GM18511 (cell line): ENCODE measurements at regions not wholly inside any gene's neighbourhood (a gene's known extent, or its start where the extent isn't known, plus 50 kb on each side); places are given as distances from the start of the nearest gene placed in this dataset.

Source experiments
- ATAC-seq: cut with Tn5 transposase; IDR thresholded peaks from one replicate; pipeline ENCODE4 v1.9.1; 2021; ENCODE audit warnings: mild to moderate bottlenecking, moderate library complexity; ENCODE audit not compliant: unreplicated experiment

- no peak for ATAC-seq
Observed at GRCh38 chr3:110181226-110181625, 843.9 kb upstream of the DPPA4 start.

DNA sequence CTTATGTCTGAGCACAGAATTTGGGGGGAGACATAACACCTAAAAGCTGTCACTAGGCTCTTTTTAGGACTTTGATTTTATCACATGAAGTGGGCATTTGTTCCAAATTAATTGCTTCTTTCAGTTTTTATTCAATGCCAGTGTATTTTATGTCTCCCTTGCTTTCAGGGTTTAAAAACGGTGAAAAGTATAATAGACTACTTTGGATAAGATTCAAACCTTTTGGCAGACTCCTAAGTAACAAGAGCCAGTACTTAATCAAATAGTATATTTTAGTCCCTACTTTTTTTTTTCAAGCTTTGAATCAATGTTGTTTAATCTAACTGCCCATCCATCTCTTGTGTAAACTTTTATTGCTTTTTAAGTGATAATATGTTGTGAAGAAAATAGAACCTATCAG, 847.2 kb upstream of the DPPA4 start:
- ATAC-seq: no peak

- ATAC-seq: no peak
Observed at GRCh38 chr3:110193074-110193473, 855.7 kb upstream of the DPPA4 start.

DNA sequence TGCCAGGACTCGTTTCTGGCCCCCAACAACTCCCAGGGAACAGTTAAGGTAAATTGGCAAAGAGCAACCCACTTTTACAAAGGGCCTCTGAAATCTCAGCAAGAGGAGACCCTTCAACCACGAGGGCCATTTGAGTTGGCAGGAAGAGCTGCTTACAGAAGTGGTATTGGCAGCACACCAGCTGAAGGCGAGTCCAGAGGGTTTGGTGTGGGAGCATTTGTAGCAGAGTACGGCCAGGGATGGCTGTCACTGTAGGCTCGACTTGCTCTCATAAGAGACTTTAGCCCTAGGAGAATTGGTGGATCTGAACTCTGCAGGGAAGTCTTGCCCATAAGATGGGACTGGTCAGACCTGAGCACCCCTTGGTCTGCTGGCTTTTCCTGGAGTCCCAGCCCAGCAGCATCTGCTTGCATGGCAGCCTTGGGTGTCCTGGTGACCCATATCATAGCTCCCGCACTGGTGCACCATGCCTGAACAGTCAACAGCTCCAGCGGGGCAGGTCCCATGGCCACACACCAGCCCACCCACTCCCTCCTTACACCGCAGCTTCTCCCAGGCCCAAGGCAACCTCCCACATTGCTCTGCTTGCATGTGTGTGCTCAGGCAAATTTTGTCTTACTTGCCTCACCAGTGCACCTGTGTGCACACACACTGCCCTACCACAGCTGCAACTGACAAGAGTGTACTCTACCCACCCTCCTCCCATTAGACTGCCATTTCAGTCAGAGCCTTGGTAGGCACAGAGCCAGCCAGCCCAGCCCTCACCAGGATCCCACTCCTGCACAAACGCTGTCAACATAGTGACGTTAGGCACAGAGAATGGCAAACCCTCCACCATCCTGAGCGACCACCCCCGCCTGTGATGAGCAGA, 861.6 kb upstream of the DPPA4 start:
- no peak for ATAC-seq

DNA sequence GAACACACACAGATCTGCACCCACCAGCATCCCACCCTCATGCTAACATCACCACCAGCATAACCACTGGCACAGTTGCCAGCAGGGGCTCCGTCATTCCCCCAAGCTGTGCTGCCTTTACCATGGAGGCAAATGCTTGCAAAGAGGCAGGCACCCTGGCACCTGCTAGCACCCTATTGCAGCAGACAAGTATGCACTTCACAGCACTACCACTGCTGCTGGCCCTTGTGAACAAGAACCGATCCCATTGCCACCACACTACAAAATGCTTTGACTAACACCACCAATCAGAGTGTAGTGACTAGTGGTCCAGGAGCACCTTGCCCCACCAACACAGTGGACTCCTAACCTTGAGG, 862.2 kb upstream of the DPPA4 start:
- ATAC-seq: no peak

DNA sequence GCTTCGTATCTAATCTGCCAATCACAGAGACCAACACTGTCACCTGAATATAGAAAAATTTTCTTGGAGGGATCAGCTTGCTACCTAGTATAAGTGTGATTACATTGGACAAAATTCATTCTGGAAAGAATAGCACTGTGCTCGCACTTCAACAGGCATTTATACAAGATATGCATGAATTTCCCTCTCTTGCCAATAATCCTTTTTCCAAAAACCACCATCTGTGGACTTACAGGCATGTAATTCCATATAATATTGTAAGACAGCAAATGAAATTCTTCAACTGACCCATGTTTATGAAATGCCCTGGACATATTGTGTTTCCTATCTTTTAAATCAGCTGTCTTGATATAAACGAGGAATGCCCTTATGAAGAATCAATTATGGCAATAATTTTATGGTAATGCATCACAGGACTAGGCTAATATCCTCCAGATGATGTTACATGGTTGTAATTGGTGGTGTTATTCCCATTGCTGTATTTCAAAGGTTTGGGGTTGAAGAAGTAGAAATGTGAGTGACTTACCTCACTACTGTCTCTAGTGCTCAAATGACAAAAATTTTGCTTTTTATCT, 861.4 kb upstream of the NECTIN3 start:
- no peak for ATAC-seq

DNA sequence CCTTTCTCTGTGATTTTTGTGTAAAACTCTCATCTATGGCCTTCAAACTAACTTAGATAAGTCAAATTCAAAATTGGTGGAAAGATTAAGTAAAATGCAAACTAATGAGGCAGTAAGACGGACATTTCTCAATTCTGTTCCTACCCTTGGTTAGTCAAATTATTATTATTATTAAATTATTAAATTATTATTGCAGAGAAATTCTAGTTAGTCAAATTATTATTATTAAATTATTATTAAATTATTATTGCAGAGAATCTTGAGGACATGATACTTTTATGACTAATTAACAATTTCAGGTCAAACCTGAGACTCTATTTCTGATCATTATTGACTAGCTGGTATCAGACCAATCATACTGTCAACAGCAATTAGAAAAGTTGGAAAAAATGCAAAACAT, 845.0 kb upstream of the NECTIN3 start:
- ATAC-seq: no peak

- ATAC-seq: no peak
Observed at GRCh38 chr3:110227991-110228390, 843.6 kb upstream of the NECTIN3 start.

DNA sequence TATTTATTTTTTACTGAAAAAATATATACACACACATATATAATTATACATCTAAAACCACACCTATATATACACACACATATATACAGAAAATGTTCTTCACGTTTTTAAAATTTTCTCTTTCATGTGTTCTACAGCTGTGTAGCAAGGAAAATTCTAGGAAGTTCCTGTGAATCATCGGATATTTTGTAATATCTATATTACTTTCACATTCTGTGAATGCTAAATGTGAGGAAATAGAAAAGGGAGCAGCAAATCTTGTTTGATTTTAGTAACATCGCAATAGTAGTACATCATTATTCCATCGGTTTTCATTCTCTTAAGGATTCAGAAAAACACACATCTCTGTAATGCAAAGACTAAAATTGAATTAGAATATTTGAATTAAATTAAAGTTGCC, 836.8 kb upstream of the NECTIN3 start:
- no peak for ATAC-seq

GRCh38 chr3:110236976-110237610, 834.5 kb upstream of the NECTIN3 start:
- ATAC-seq: no peak

DNA sequence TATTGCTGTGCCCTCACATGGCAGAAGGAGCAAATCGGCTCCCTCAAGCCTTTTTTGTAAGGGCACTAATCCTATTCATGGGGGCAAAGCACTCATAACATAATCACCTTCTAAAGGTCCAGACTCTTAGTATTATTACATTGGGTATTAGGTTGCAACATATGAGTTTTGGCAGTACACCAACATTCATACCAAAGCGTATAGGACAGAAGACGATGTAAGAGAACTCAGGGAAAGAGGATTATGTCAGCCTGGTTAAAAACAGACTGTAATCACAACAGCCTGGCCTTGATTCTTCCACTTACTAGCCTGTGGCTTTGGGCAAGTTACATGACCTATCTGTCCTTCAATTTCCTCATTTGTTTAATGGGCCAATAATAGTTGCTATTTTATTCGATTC, 828.5 kb upstream of the NECTIN3 start:
- no peak for ATAC-seq

DNA sequence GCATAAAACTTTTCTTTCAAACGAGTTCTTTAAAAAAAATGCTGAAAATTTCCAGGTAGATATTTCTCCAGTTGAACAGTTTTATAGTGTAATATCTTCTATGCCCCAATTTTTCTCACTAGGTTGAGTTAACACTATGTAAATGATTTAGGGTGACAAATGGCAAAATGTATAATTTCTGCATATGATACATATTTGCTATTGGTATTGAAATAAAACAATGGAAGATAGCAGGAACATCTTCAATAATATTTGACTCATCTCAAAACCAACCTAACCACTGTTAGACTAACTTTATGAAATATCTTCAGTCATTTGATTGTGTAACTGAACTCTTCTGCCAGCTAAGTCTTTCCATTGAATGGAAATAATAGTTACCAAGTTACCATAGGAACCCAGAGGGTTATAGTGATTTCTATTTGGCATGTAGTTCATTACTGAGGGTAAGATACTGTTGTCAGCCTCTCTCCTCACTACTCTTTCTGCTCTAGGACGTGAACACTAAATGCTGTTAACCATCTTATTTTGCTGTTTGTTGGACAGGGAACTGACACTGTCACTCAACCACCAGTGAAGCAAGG, 824.7 kb upstream of the NECTIN3 start:
- ATAC-seq: no peak

DNA sequence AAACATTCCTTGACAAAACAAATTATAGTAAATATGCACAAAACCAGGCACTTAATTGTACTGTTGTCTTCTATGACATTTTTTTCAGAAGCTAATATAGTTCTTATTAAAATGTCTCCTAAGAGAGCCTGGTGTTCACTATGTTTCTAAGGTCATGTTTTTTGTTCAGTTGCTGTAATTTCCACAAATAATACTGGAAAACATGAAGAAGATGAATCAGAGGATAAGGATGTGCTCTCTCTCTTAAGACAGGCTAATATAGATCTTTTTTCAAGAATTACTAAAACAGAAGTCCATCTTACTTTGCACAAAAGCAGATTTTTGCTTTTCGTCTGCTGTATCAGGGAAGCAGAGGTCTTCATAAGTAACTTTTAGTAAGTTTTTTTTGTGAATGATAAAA, 823.0 kb upstream of the NECTIN3 start:
- ATAC-seq: no peak

- no peak for ATAC-seq
Observed at GRCh38 chr3:110253794-110254193, 817.8 kb upstream of the NECTIN3 start.

- no peak for ATAC-seq
Observed at GRCh38 chr3:110254591-110254990, 817.0 kb upstream of the NECTIN3 start.

DNA sequence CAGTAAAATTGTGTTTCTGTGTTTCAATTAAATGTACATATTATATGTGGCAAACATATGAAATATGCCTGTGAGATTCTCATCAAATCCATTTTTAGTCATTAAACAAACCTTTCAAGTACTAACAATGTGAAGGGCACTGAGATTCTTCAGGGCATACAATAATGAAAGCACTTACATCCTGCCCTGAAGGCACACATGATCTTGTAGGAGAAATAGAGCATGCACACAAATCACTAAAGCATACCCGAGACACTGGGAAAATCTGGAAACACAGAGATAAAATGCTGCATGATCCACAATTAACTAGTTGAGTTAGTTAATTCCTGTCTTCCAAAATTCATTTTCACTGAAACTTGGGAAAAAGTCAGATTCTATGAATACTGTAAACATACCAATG, 810.5 kb upstream of the NECTIN3 start:
- ATAC-seq: no peak

DNA sequence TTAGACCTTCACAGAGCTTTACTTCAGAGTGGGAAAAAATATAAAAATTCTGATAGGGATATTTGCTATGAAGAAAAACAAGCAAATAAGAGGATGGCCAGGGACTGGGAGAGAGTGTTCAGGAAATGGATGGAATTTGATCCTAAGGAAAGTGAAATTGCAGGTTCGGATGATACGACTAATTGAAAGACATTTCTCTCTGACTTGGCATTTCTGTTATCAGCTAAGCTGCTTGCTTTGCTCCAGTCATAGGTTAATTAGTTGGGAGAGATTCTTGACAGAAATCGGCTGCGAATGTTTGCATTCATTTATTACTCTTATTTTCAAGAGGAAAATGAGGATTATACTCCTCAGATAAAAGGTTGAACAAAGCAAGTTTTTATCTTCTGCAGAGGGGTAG, 808.7 kb upstream of the NECTIN3 start:
- no peak for ATAC-seq

DNA sequence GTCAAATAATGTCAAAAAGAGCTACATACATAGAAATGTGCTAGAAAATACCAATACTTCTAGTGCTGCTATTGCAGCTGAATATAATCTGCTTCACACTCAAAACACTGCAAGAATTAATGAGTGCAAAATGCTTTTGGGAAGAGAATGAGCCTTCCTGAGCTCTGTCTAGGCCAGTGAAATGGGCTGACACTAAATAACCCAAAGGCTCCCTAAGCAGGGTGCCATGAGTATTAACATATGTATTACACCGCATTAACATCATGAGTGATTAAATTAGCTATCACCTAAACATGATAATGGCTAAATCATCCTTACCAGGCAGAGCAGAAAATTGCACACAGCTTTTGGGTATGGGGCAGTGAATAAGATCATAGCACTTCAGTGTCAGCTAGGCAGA, 806.3 kb upstream of the NECTIN3 start:
- ATAC-seq: no peak

GRCh38 chr3:110267304-110267845, 804.2 kb upstream of the NECTIN3 start:
- no peak for ATAC-seq

DNA sequence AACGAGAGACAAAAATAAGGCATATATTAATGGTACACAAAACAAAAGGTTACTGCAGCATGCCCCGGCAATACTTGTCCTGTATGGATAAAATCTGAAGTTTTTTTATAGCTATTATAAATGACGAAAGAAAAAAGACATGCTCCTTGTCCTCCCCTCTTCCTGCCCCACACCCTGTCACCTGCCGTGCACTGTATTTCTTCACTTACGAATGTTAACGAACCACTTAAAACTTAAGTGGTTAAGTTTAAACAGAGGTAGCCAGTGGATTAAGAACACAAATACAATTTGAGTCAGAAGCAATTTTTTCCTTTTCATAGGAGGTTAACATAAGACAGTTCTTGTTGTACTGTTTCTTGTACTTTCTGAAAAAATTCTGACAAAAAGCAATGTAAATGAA, 799.1 kb upstream of the NECTIN3 start:
- no peak for ATAC-seq

- no peak for ATAC-seq
Observed at GRCh38 chr3:110291886-110292501, 779.6 kb upstream of the NECTIN3 start.
